HAP-1 (cell line): ENCODE measurements at regions not wholly inside any gene's neighbourhood (a gene's known extent, or its start where the extent isn't known, plus 50 kb on each side); places are given as distances from the start of the nearest gene placed in this dataset.

Experiments
- DNase-seq, 2 experiments: peaks; one replicate each; pipeline ENCODE4 v3.0.0-alpha.2; 2016 to 2020; ENCODE audit warnings: low spot score in 2 of 2
- H3K27me3 ChIP-seq: fragments of 250-450 bp; sonication (Bioruptor Pico); 2 replicates; pipeline ENCODE4 v1.5.1; 2020; ENCODE audit warnings: low read depth, mild to moderate bottlenecking, moderate library complexity
- H3K36me3 ChIP-seq: fragments of 250-450 bp; sonication (Bioruptor Pico); replicated peaks from 2 replicates; pipeline ENCODE4 v1.5.1; 2020; ENCODE audit warnings: mild to moderate bottlenecking
- H3K4me1 ChIP-seq: fragments of 250-450 bp; sonication (Bioruptor Pico); 2 replicates; pipeline ENCODE4 v1.5.1; 2020; ENCODE audit warnings: mild to moderate bottlenecking
- H3K4me3 ChIP-seq: fragments of 250-450 bp; sonication (Bioruptor Pico); 2 replicates; pipeline ENCODE4 v1.5.1; 2020; ENCODE audit warnings: mild to moderate bottlenecking, moderate library complexity
- H3K9me3 ChIP-seq: fragments of 250-450 bp; sonication (Bioruptor Pico); 2 replicates; pipeline ENCODE4 v1.5.1; 2020; ENCODE audit warnings: mild to moderate bottlenecking, moderate library complexity
- in situ Hi-C: fragments of 300-500 bp; cut with MboI; formaldehyde crosslinking; loops from 3 replicates; pipeline ENCODE4 v1.14.3; 2020; ENCODE audit warnings: low sequenced_read_pairs, inconsistent platforms, mixed read lengths

DNA sequence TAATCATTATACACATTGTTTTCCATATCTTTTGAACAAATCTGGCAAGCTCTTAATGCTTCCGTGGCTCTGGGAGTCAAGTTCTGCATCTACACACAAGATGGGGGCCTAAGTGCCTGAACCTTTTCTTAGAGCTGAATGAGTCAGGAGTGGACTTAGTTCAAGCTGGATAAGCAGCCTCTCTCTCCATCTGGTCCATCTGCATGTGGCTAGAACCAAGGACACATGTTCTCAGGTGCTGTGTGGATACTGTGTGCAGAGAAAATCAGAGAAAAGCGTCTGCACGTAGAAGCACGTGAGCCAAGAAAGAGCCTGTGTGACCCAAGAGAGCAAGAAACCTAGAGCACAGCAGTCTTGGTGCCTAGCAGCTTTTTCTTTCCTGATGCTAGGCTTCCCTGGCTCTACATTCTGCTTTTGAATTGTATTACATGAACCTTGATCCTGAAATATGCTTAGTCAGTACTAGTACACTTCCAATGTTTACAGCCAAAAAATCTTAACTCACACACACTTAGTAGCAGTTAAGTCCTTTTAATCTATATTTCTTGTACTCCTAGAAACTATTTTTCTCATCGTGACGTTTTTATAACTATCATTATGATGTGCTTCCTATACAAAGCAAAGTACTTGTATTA is 1798.9 kb downstream of the MAT2B start:
- H3K9me3 ChIP-seq = no peaks in the 10 kb centered on the region
- no peak overlapping the region for H3K4me3 ChIP-seq
- 0 out of 2 replicates have a peak, but pooled peaks cover 2% of the 10 kb centered on the region for H3K4me1 ChIP-seq
- no peaks in the 10 kb centered on the region for H3K27me3 ChIP-seq
- in situ Hi-C loops = no loop called here
- no peak for DNase-seq
- no peaks in the 10 kb centered on the region for H3K36me3 ChIP-seq

DNA sequence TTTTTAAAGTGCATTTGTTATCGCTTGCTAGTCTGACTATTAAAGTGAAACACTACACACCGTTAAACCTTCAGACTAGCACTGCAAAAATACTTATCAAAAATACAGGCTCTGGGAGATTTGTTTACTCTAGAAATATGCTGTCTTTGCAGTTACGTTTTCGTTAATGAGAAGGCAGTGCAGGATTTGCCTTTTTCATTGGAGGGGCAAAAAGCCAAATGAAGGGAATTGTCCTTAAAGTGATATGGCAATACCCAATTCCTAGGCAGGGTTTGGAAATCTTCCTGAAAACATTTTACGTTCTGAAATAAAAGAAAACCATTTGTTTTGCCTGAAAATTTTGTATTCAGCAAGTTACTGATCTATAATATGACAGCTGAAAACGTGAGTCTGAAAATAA is 1800.2 kb downstream of the MAT2B start:
- H3K4me3 ChIP-seq = no peak overlapping the region
- no peaks in the 10 kb centered on the region for H3K9me3 ChIP-seq
- 0 out of 2 replicates have a peak, but pooled peaks cover 2% of the 10 kb centered on the region for H3K4me1 ChIP-seq
- H3K27me3 ChIP-seq = no peaks in the 10 kb centered on the region
- no peaks in the 10 kb centered on the region for H3K36me3 ChIP-seq
- no peak for DNase-seq
- in situ Hi-C loops = no loop called here

DNA sequence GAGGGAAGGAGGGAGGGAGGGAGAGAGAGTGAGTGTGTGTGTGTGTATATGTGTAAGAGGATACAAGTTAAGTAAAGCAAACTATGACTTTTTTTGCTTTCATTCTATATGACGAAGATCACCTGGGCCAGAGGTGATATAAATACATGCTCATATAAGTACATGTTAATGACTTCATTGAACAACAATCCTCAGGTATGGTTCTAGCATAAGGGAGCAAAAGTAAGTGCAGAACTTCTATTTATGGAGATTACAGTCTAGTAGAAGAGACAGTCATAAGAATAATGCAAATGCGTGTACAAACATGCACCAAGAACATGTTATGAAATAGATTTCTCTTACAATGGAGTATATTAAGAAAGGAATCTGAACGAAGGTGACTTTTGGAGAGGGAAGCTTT is 1804.0 kb downstream of the MAT2B start:
- Histone ChIP-seq H3K27me3 (no peaks in the 10 kb centered on the region), H3K4me1 (no peaks in the 10 kb centered on the region; the same call in 1 of the 2 replicates), H3K36me3 (no peaks in the 10 kb centered on the region), H3K9me3 (no peaks in the 10 kb centered on the region), H3K4me3 (no peak overlapping the region)
- in situ Hi-C loops = no loop called here
- no peak for DNase-seq

DNA sequence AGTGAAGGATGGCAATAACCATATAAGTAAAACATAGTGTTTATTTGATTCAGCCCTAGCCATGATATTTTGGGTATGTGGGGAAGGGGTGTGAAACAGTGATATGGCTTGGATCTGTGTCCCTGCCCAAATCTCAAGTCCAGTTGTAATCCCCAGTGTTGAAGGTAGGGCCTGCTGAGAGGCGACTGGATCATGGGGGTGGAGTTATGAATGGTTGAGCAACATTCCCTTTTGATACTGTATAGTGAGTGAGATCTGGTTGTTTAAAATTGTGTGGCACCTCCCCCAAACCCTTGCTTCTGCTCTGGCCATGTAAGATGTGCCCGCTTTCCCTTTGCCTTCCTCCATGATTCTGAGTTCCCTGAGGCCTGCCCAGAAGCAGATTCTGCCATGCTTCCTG is 1804.6 kb downstream of the MAT2B start:
- Histone ChIP-seq H3K36me3 (no peaks in the 10 kb centered on the region), H3K4me1 (no peaks in the 10 kb centered on the region; the same call in 1 of the 2 replicates), H3K4me3 (no peak overlapping the region), H3K27me3 (no peaks in the 10 kb centered on the region), H3K9me3 (no peaks in the 10 kb centered on the region)
- in situ Hi-C loops = no loop called here
- DNase-seq = no peak

DNA sequence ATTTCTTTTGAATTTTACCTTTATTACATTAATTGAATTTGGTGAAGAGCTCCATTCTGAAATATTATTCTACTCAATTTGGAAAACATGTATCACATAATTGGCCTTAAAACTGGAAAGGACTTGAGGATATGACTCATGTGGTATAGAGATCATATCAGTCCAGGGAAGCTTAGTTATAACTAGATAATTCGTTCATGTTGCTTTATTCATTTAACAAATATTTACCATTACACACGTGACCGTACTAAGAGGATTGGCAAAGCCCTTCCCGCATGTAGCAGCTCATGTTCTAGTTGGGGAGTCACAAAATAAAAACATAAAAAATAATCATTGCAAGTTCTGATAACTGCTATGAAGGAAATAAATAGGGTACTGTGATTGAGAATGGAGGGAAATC is 1816.5 kb downstream of the MAT2B start:
- Histone ChIP-seq H3K9me3 (no peaks in the 10 kb centered on the region; the same call in none of the 2 replicates), H3K4me3 (no peak overlapping the region), H3K36me3 (no peaks in the 10 kb centered on the region), H3K27me3 (no peaks in the 10 kb centered on the region), H3K4me1 (no peaks in the 10 kb centered on the region)
- no peak for DNase-seq
- in situ Hi-C loops = no loop called here

DNA sequence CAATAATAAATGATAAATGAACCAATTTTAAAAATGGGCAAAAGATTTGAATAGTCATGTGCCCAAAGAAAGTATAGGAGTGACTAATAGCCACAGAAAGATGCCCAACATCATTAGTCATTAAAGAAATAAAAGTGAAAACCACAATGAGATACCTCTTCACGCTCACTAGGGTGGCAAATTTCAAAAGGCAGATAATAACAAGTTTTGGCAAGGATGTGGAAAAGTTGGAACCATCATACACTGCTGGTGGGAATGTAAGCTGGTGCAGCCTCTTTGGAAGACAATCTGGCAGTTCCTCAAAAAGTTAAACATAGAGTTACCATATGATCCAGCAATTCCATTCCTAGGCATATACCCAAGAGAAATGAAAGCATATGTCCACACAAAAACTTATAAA is 1819.8 kb downstream of the MAT2B start:
- H3K4me1 ChIP-seq = no peaks in the 10 kb centered on the region; the same call in 1 of the 2 replicates
- no peak for DNase-seq
- no peaks in the 10 kb centered on the region for H3K36me3 ChIP-seq
- no peaks in the 10 kb centered on the region for H3K9me3 ChIP-seq
- in situ Hi-C loops = no loop called here
- no peak overlapping the region for H3K4me3 ChIP-seq
- no peaks in the 10 kb centered on the region for H3K27me3 ChIP-seq

DNA sequence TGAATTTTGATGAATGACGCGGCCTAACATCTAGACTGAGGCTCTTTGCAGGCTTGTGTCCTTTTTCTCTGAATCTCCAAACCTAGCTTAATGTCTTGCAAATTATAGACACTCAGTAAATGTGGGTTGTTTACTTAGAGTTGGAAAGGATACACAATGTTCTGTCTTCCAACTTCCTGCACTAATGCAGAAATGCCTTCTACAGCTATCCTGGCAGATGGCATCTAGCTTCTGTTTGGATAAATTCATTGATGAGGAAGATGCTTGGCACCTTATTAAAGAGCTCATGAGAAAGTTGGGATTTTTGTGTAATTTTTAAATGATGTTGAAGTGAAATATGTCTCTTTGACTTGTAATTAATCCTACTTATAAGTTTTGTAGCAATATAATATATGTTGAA is 1822.2 kb downstream of the MAT2B start:
- H3K4me3 ChIP-seq = no peak overlapping the region
- peaks cover 7% of the 10 kb centered on the region for H3K4me1 ChIP-seq
- in situ Hi-C loops = no loop called here
- H3K9me3 ChIP-seq = no peaks in the 10 kb centered on the region
- no peaks in the 10 kb centered on the region for H3K36me3 ChIP-seq
- no peak for DNase-seq
- no peaks in the 10 kb centered on the region for H3K27me3 ChIP-seq

DNA sequence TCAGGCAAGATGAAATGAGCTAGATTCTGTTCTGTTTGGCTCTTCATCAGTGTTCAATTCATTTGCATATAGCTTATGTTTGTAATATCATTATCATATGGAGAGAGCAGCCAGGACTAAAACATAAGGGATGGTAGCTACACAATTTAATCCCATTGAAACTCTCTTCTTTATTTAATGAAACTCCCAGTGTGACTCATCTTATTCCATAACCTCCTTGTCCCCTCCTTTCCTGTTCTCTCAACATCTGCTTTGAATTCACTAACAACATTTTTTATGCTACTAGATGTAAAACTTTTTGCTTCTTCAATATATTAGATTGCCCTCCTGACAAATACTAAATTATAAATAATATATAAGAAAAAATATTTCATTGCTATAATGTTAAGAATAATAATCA is 1823.4 kb downstream of the MAT2B start:
- Histone ChIP-seq H3K4me3 (no peak overlapping the region), H3K9me3 (no peaks in the 10 kb centered on the region), H3K27me3 (no peaks in the 10 kb centered on the region), H3K36me3 (no peaks in the 10 kb centered on the region), H3K4me1 (peaks cover 7% of the 10 kb centered on the region)
- DNase-seq = no peak
- in situ Hi-C loops = no loop called here

DNA sequence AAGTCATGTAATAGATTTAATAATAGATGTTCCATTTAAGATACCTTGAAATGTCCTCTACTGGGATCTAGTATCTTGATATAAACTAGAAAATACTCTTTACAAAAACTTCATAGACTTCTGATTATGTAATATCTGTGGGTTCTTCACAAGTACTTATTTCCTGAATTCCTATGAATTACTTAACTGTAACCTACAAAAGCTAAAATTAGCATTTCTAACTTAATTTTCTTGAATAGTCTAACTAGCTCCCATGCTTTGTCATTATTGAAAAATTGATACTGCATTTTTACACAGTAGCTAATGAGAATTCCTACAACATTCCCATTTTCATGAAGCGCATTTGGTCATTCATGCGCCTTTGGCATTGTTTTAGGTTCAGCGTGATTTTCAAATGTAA is 1828.2 kb downstream of the MAT2B start:
- Histone ChIP-seq H3K4me1 (peaks cover 12% of the 10 kb centered on the region), H3K9me3 (no peaks in the 10 kb centered on the region), H3K4me3 (no peak overlapping the region), H3K36me3 (no peaks in the 10 kb centered on the region), H3K27me3 (no peaks in the 10 kb centered on the region)
- in situ Hi-C loops = no loop called here
- no peak for DNase-seq

DNA sequence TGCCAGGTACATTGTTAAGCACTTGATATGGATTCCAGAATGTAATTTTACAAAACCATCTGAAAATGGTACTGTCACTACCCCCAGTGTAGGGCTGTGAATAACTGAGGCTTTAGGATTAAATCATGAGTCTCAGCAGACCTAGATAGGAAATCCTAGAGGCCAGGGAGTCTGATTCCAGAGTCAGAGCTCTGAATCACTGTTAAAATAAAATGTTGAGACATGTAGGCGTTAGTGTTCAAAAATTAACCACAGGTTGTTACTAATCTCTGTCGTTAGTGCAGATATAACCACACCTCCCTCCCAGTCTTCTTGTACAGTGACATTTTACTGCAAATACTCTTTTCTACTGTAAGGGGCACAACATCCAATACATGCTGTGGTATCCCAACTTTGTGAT is 1828.8 kb downstream of the MAT2B start:
- DNase-seq = no peak

DNA sequence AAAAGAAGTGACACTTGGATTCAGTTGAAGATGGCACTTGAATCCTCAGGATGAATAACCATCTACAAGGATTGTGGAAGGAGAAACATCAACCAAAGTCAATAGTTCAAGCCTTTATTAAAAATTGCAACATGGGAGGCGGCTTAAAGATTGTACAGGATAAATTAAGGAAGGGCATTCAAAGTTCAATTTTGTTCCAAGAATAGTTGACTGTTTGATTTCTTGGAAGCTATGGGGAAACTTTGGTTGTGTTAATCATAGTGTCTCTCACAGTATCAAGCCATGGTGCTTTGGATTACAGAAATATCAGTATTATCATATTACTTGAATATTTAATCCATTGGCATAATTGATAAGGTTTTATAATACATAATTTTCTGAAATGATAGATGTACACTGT is 1844.3 kb downstream of the MAT2B start:
- in situ Hi-C loops = no loop called here
- Histone ChIP-seq H3K4me3 (no peak overlapping the region), H3K36me3 (no peaks in the 10 kb centered on the region), H3K9me3 (no peaks in the 10 kb centered on the region), H3K27me3 (no peaks in the 10 kb centered on the region), H3K4me1 (peaks cover 7% of the 10 kb centered on the region)
- DNase-seq = no peak

More for the DNA sequence above, 1828.8 kb downstream of the MAT2B start:
- no peaks in the 10 kb centered on the region for H3K27me3 ChIP-seq
- H3K4me1 ChIP-seq = peaks cover 12% of the 10 kb centered on the region
- H3K9me3 ChIP-seq = no peaks in the 10 kb centered on the region
- H3K4me3 ChIP-seq = no peak overlapping the region
- in situ Hi-C loops = no loop called here
- no peaks in the 10 kb centered on the region for H3K36me3 ChIP-seq

DNA sequence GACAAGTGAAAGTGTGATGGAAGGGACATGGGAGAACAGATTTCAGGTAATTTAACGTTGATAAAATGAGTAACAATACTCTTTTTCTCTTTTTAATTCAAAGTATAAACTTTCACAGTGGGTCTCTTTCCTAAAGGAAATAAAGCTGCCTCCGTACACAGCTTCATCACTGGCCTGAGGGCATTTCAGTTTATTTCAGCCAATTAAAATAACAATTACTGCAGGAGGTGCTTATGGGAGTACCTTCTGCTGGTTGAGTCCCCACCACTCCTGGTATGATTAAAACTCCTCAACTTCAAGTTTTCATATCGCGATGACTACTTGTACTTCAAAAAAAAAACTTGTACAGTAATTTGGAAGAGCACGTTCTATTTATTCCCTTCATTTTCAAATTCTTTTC is 1845.9 kb downstream of the MAT2B start:
- in situ Hi-C loops = no loop called here
- Histone ChIP-seq H3K27me3 (no peaks in the 10 kb centered on the region), H3K4me3 (no peak overlapping the region), H3K9me3 (no peaks in the 10 kb centered on the region), H3K36me3 (no peaks in the 10 kb centered on the region), H3K4me1 (peaks cover 7% of the 10 kb centered on the region)
- peak; percentile 25 to 34 for DNase-seq

DNA sequence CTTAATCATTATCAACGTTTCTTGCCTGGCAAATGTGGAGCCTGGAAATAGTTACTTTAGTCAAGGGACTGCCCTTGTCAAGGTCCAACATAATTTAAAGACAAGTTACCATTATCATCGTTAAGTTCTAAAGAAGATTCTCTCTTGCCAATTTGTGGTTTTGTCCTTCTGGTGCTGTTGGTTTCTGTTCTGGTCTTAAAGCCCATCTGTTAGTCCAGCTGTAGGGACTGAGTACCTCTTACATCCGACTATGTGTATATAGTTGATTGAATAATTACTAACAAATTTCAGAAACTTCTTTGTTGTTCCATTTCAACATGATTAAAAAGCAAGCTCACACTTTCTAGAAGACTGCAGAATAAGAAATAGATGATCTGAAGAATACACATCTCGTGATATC is 1854.9 kb downstream of the MAT2B start:
- Histone ChIP-seq H3K4me3 (no peak overlapping the region), H3K9me3 (no peaks in the 10 kb centered on the region), H3K4me1 (no peaks in the 10 kb centered on the region), H3K36me3 (no peaks in the 10 kb centered on the region), H3K27me3 (no peaks in the 10 kb centered on the region)
- in situ Hi-C loops = no loop called here
- DNase-seq = no peak

DNA sequence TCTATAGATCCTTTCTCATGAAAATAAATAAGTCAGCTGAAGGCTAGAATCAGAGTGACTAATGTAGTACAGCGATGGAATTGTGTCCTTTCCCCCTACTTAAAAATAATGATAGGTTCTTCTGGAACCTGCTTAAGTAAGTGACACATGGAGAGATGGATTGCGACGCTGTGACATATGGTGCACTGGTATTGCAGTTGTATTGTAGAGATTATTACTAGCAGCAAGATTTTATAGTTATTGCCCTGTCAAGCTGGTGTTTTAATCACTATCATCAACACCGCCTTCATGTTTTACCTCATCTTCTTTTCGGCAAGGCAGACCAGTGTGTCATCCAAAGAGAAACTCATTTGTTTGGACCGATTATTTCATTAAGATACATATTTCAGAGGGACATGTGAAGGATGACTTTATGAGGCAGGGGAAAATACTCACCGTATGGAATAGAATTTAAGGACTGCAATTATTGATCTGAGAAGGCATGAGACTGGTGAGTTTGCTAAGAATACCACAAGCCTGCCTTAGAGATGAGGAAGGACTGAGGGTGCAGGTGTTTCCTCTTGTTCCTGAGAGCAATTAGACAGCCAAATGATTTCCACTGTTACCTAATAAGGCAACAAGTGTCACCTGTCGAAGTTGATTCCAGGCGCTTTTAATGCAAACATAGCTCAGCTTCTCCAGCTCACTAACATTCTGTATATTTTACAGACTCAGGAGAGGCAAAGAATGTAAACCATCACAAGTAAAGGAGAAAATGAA is 1855.5 kb downstream of the MAT2B start:
- no peaks in the 10 kb centered on the region for H3K36me3 ChIP-seq
- no peak overlapping the region for H3K4me3 ChIP-seq
- no peak for DNase-seq
- H3K4me1 ChIP-seq = no peaks in the 10 kb centered on the region
- H3K9me3 ChIP-seq = no peaks in the 10 kb centered on the region
- in situ Hi-C loops = no loop called here
- H3K27me3 ChIP-seq = no peaks in the 10 kb centered on the region
